ENCODE measurements at regions not wholly inside any gene's neighbourhood (a gene's known extent, or its start where the extent isn't known, plus 50 kb on each side); places are given as distances from the start of the nearest gene placed in this dataset.

- in situ Hi-C loops (cut with MboI): no loop called here
- Histone ChIP-seq H3K27ac (ENCODE audit: control insufficient read depth, insufficient read depth) (no peak overlapping the region), H3K4me3 (no peak overlapping the region), H2AFZ (ENCODE audit: control insufficient read depth, low read depth, low read length) (no peak overlapping the region), H4K20me1 (ENCODE audit: control insufficient read depth, insufficient read depth) (no peaks in the 10 kb centered on the region), H3K4me2 (ENCODE audit: control insufficient read depth, insufficient read depth) (no peak overlapping the region), H3K9ac (ENCODE audit: control insufficient read depth, insufficient read depth, low read length) (no peak overlapping the region), H3K9me3 (replicated peaks; ENCODE audit: control insufficient read depth, insufficient read depth, low read length) (no peaks in the 10 kb centered on the region), H3K4me1 (ENCODE audit: control insufficient read depth, insufficient read depth, low read length) (no peaks in the 10 kb centered on the region), H3K27me3 (replicated peaks in 1 of 2; ENCODE audit: control insufficient read depth in 2 of 2, insufficient read depth in 2 of 2, low read length in 1 of 2) (no peaks in the 10 kb centered on the region), H3K36me3 (ENCODE audit: control insufficient read depth in 2 of 2, insufficient read depth in 2 of 2, low read length in 1 of 2) (no peaks in the 10 kb centered on the region), H3K79me2 (ENCODE audit: control insufficient read depth, insufficient read depth, low read length) (no peaks in the 10 kb centered on the region)
- BruUV-seq (replicated peaks): no TSS peak
- ChIA-PET POLR2A (no interaction called here), RAD21 (ENCODE audit: unreplicated experiment) (no interaction called here), CTCF (no interaction called here), SMC1A (ENCODE audit: uncharacterized antibody, unreplicated experiment) (no interaction called here)
- no peak for ATAC-seq
- intact Hi-C loops (cut with micrococcal nuclease; ENCODE audit: unreplicated experiment): no loop called here
- 0% methylated on average over 1 of the region's 1 CpG for WGBS (ENCODE audit: insufficient coverage, insufficient replicate concordance, low lambda C conversion rate, missing lambda C conversion rate)
- no peak for DNase-seq (ENCODE audit: low read depth, low spot score)
- no peak for FAIRE-seq
- no peak for TF ChIP-seq PML (IDR thresholded peaks at IDR 0.05; ENCODE audit: low read length)
- TF ChIP-seq CHD2 (IDR thresholded peaks at IDR 0.05; ENCODE audit: borderline replicate concordance, low read depth, low read length): no peak
These were observed 124.5 kb upstream of the CES5A start for GRCh38 chr16:55999683-56000082.

- no peak for FAIRE-seq
- in situ Hi-C loops (cut with MboI): no loop called here
- Histone ChIP-seq H3K4me1 (ENCODE audit: control insufficient read depth, insufficient read depth, low read length) (no peaks in the 10 kb centered on the region), H3K36me3 (ENCODE audit: control insufficient read depth in 2 of 2, insufficient read depth in 2 of 2, low read length in 1 of 2) (no peaks in the 10 kb centered on the region), H3K27ac (ENCODE audit: control insufficient read depth, insufficient read depth) (no peak overlapping the region), H4K20me1 (ENCODE audit: control insufficient read depth, insufficient read depth) (no peaks in the 10 kb centered on the region), H3K9me3 (replicated peaks; ENCODE audit: control insufficient read depth, insufficient read depth, low read length) (no peaks in the 10 kb centered on the region), H3K4me2 (ENCODE audit: control insufficient read depth, insufficient read depth) (no peak overlapping the region), H2AFZ (ENCODE audit: control insufficient read depth, low read depth, low read length) (no peak overlapping the region), H3K9ac (ENCODE audit: control insufficient read depth, insufficient read depth, low read length) (no peak overlapping the region), H3K4me3 (no peak overlapping the region), H3K27me3 (replicated peaks in 1 of 2; ENCODE audit: control insufficient read depth in 2 of 2, insufficient read depth in 2 of 2, low read length in 1 of 2) (no peaks in the 10 kb centered on the region), H3K79me2 (ENCODE audit: control insufficient read depth, insufficient read depth, low read length) (no peaks in the 10 kb centered on the region)
- no peak for ATAC-seq
- ChIA-PET RAD21 (ENCODE audit: unreplicated experiment) (no interaction called here), SMC1A (ENCODE audit: uncharacterized antibody, unreplicated experiment) (no interaction called here), POLR2A (no interaction called here), CTCF (no interaction called here)
- DNase-seq (ENCODE audit: low read depth, low spot score): no peak
- BruUV-seq (replicated peaks): no TSS peak
- intact Hi-C loops (cut with micrococcal nuclease; ENCODE audit: unreplicated experiment): no loop called here
- 10% methylated on average over 3 of the region's 3 CpGs for WGBS (ENCODE audit: insufficient coverage, insufficient replicate concordance, low lambda C conversion rate, missing lambda C conversion rate)
- TF ChIP-seq, protein P1, sequence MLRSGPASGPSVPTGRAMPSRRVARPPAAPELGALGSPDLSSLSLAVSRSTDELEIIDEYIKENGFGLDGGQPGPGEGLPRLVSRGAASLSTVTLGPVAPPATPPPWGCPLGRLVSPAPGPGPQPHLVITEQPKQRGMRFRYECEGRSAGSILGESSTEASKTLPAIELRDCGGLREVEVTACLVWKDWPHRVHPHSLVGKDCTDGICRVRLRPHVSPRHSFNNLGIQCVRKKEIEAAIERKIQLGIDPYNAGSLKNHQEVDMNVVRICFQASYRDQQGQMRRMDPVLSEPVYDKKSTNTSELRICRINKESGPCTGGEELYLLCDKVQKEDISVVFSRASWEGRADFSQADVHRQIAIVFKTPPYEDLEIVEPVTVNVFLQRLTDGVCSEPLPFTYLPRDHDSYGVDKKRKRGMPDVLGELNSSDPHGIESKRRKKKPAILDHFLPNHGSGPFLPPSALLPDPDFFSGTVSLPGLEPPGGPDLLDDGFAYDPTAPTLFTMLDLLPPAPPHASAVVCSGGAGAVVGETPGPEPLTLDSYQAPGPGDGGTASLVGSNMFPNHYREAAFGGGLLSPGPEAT (IDR thresholded peaks at IDR 0.05; ENCODE audit: low read depth): no peak
- no peak for TF ChIP-seq CBX5 (IDR thresholded peaks at IDR 0.05; ENCODE audit: low read depth)
- TF ChIP-seq, protein P2, sequence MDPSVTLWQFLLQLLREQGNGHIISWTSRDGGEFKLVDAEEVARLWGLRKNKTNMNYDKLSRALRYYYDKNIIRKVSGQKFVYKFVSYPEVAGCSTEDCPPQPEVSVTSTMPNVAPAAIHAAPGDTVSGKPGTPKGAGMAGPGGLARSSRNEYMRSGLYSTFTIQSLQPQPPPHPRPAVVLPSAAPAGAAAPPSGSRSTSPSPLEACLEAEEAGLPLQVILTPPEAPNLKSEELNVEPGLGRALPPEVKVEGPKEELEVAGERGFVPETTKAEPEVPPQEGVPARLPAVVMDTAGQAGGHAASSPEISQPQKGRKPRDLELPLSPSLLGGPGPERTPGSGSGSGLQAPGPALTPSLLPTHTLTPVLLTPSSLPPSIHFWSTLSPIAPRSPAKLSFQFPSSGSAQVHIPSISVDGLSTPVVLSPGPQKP (IDR thresholded peaks at IDR 0.05; ENCODE audit: low read depth, low read length): no peak
These were observed 117.9 kb upstream of the CES5A start for GRCh38 chr16:55993088-55993487.

All from GM12878 (cell line).